Ovary (tissue), 7 donors: ENCODE measurements at regions not wholly inside any gene's neighbourhood (a gene's known extent, or its start where the extent isn't known, plus 50 kb on each side); places are given as distances from the start of the nearest gene placed in this dataset.
"Not testable (repeated sequence)": the region's sequence is repeated elsewhere in the genome, so short reads cannot be mapped to it uniquely, and the experiment has no call there.

Experiments used
- DNase-seq, 5 donors: peaks; one replicate each; pipeline ENCODE4 v3.0.0-alpha.2; 2019 to 2020
- H3K27ac ChIP-seq, 2 donors: fragments of 200-600 bp; one replicate each; pipeline versions ENCODE4 v1.5.1 to v1.8.0; 2019 to 2022
- H3K27me3 ChIP-seq: fragments of 200-600 bp; one replicate; pipeline ENCODE4 v1.8.0; 2022
- H3K36me3 ChIP-seq: fragments of 200-600 bp; sonication (generic); one replicate; pipeline ENCODE4 v1.5.1; 2019
- H3K4me1 ChIP-seq: one replicate; pipeline ENCODE4 v1.8.1; 2013; ENCODE audit warnings: mild to moderate bottlenecking, moderate library complexity; ENCODE audit not compliant: insufficient read depth
- H3K4me3 ChIP-seq: fragments of 200-600 bp; sonication (generic); one replicate; pipeline ENCODE4 v1.5.1; 2017
- H3K9me3 ChIP-seq, 2 donors: fragments of 200-600 bp in 1 of 2; sonication (generic) in 1 of 2; one replicate each; pipeline versions ENCODE4 v1.5.1 to v1.8.1; 2013 to 2019; ENCODE audit warnings: mild to moderate bottlenecking in 1 of 2, moderate library complexity in 1 of 2
- WGBS, 3 donors: extraction: QIAGEN DNeasy Blood & Tissue Kit in 1 of 3; methylation state at CpG; one replicate each; pipeline versions ENCODE4 v1.1.5 to v1.1.7; 2013 to 2017; 5-methylcytosine and 5-hydroxymethylcytosine counted together
- intact Hi-C, 4 donors: fragments of 100-400 bp; cut with DNase I; formaldehyde crosslinking; loops; one replicate each; pipeline versions ENCODE4 v1.11.0 to v1.15.1; 2022 to 2023
- donor health status: DM: no; HTN: no; CAD: no; lungs with moderate emphysema.
- donor health status: DM: no; HTN: no; CAD: no.
- donor health status: Bipolar disorder and iron deficiency.
- donor health status: DM: no; HTN: no; CAD: no.
- donor health status: DM: yes; HTN: yes; CAD: no.

DNA sequence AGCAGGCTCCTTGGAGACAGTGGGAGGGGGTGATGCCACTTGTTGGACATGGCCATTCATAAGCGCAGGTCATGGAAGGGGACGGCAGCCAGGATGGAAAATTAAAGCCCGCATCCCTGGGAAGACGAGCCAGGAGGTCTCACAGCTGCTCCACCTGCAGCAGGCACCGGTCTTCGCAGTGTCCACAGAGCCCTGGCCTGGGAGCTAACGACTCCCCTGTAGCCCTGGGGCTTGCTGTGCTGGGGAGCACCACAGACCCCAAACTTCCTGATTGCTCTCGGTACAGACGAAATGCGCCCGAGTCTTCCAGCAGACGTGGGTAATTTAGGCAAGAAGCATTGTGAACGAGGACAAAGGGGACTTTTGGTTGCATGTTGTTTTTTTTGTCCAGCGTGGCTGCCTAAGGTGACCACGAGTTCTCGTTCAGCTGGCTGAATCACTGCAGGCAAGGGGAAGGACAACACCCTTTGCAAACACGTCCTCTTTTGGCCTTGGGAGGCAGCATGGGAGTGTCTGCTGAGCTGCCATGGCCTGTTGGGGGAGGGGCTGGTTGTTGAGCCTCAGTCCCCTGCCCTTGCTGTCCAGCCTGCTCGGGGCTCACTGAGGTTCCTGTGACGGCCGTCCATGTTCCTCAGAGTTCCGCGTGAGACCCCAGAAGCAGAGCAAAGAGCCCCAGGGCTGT lies 4485.8 kb upstream of the TPTE start:
- H3K27ac ChIP-seq, DNase-seq, H3K4me1 ChIP-seq, H3K27me3 ChIP-seq, H3K4me3 ChIP-seq, H3K36me3 ChIP-seq, intact Hi-C loops, H3K9me3 ChIP-seq: not testable (repeated sequence)
- no CpG with 5 or more reads among the region's 22 CpGs for WGBS, 3 donors

- DNase-seq, H3K36me3 ChIP-seq, H3K9me3 ChIP-seq, H3K27ac ChIP-seq, intact Hi-C loops, H3K27me3 ChIP-seq, H3K4me1 ChIP-seq, H3K4me3 ChIP-seq: not testable (repeated sequence)
- WGBS, 3 donors = no CpG with 5 or more reads among the region's 8 CpGs
Observed at GRCh38 chr21:6039224-6039623, 4482.2 kb upstream of the TPTE start.

DNA sequence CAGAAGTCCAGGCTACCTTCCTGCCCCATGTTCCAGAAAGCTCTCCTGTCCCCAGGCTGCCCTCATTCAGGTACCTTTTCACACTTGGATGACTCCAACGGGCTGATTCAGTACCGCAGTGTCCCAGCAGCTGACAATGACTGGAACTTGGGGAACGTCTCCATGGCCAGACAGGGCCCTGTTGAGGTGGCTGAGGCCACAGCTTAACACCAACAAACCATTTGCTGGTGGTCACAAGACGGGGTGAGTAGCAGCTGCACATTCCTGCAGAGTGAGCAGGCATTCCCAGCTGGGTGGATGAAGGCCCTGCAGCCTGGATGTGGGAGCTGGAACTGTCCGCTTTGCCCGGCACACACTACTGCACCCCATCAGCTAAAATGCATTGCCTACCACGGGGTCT lies 4481.3 kb upstream of the TPTE start:
- H3K27ac ChIP-seq, H3K4me3 ChIP-seq, DNase-seq, H3K27me3 ChIP-seq, H3K4me1 ChIP-seq, intact Hi-C loops, H3K36me3 ChIP-seq, H3K9me3 ChIP-seq: not testable (repeated sequence)
- no CpG with 5 or more reads among the region's 7 CpGs for WGBS, 3 donors

DNA sequence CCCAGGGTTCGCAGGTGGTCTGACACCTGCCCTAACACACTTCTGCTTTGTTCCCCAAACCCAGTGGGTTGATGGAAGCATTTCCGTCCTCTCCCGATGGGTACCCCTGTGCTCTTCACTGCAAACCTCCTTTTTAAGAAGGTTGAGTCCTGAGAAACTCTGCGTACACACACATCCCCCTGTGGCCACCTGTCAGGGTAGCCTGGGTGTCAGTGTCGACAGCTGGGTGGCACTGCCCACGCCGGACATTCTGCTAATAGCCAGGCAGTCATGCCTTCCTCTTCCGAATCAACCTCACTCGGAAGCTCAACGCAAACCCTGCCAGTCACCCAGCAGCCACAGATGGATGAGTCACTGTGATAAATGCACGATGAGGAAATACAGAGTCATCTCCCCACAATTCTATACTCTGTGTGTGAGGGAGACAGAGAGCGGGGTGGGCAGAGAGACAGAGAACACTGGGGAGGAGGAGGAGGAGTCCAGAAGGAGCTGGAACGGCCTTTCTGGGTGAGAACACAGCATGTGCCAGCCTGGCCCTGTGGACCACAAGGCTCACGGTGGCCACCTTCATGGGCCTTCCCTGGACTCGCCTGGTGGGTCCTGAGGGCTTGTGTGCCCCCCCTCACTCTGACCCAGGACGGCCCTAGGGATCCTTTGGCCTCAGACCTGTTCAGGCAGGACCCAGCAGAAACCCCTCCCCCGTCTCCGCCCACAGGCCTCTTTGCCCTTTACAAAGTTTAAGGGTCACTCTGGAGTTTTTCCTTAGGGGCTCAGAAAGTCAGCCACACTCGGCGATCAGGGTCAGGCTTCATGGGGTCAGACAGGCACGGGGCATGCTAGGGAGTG lies 4477.7 kb upstream of the TPTE start:
- WGBS, 3 donors = no CpG with 5 or more reads among the region's 21 CpGs
- H3K4me3 ChIP-seq, H3K27me3 ChIP-seq, H3K9me3 ChIP-seq, H3K36me3 ChIP-seq, H3K4me1 ChIP-seq, H3K27ac ChIP-seq, intact Hi-C loops, DNase-seq: not testable (repeated sequence)

GRCh38 chr21:6044695-6045094 lies 4476.7 kb upstream of the TPTE start:
- H3K4me1 ChIP-seq, H3K27me3 ChIP-seq, DNase-seq, H3K4me3 ChIP-seq, H3K9me3 ChIP-seq, intact Hi-C loops, H3K36me3 ChIP-seq, H3K27ac ChIP-seq: not testable (repeated sequence)
- WGBS, 3 donors = no CpG with 5 or more reads among the region's 13 CpGs

- H3K27me3 ChIP-seq, DNase-seq, H3K27ac ChIP-seq, H3K36me3 ChIP-seq, H3K4me3 ChIP-seq, H3K9me3 ChIP-seq, intact Hi-C loops, H3K4me1 ChIP-seq: not testable (repeated sequence)
- no CpG with 5 or more reads among the region's 17 CpGs for WGBS, 3 donors
Observed at GRCh38 chr21:6049930-6050329, 4471.5 kb upstream of the TPTE start.

DNA sequence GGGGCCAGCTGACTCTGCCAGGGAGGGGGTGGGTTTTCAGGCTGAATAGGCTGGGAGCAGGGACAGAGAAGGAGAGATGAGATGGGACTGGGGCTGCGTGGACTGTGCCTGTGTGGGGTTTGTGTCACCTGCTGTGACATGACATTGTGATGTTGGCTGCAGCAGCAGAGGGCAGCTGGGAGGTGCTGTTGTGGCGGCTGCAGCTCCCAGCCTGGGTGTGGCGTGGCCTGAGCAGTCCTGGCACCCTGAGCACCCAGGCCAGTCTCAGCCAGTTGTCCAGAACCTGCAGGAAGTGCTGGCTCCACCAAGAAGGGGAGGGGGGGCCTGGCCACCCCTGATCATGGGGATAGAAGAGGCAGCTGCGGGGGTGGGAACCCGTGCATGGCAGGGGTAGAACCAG lies 4469.3 kb upstream of the TPTE start:
- H3K27ac ChIP-seq, H3K27me3 ChIP-seq, DNase-seq, intact Hi-C loops, H3K4me1 ChIP-seq, H3K9me3 ChIP-seq, H3K36me3 ChIP-seq, H3K4me3 ChIP-seq: not testable (repeated sequence)
- WGBS, 3 donors = no CpG with 5 or more reads among the region's 5 CpGs

DNA sequence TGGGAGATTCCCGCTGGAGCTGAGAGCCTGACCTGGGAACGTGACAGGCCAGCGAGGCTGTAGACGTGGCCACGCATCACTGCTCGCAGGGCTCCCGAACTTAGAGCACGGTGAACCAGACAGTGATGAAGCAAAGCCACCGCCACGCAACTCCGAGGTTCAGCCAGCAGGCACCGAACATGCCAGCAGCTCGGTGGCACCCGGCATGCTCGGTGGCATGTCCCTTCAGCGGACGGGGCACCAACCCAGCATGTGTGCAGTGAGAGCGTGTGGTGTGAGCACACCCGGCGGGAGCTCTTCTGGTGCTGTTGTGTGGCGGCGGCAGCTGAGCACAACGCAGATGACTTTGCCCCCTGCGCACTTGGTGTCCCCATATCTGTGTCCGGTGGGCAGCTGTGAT lies 4468.2 kb upstream of the TPTE start:
- H3K27ac ChIP-seq, H3K36me3 ChIP-seq, H3K27me3 ChIP-seq, H3K4me3 ChIP-seq, DNase-seq, H3K9me3 ChIP-seq, intact Hi-C loops, H3K4me1 ChIP-seq: not testable (repeated sequence)
- no CpG with 5 or more reads among the region's 25 CpGs for WGBS, 3 donors

DNA sequence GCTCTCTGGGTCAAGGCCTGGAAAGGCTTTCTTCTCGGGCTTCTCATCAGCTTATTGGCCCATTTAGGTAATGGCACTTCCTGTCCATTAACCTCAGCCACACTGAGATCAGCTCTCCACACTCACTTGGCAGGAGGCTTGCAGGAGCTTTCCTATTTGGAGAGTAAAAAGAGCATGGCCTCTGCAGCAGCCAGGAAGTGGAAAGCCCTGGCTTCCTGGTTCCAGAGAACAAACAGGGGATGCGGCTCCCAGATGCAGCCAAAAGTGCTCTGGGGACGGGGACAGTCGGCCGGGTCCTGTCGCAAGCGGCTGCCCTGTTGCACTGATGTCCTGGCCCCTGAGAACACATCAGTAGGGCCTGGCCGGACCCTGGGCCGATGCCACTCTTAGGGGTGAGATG lies 4462.4 kb upstream of the TPTE start:
- H3K4me1 ChIP-seq, DNase-seq, H3K36me3 ChIP-seq, intact Hi-C loops, H3K27ac ChIP-seq, H3K4me3 ChIP-seq, H3K9me3 ChIP-seq, H3K27me3 ChIP-seq: not testable (repeated sequence)
- no CpG with 5 or more reads among the region's 9 CpGs for WGBS, 3 donors

DNA sequence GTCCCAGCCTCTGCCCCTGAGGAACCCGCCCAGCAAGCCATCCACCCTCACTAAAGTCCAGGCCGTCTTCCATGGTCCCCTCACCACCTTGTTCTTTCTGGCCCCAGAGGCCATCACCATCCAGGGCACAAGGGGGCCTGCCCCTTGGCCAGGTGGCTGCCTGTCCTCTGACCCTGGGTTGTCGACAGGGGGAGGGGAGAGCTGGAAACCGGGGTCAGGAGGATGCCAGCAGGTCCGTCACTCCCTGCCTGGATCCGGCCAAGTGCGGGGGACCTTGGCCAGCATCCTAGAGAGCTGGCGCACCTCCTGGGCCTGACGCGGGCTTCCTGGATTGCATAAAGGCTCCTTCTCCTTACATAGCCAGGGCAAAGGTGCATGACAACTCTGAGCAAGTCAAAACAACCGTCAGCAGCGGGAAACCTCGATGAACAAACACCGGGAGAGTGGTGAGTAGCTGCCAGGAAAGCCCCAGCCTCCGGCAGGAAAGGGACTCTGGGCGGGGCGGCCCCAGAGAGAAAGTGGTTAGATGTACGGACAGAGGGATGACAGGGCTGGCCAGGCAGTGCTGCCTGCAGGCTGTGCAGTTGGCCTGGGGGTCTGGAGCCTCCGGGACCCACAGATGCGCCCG lies 4461.2 kb upstream of the TPTE start:
- DNase-seq, H3K9me3 ChIP-seq, H3K36me3 ChIP-seq, H3K4me3 ChIP-seq, H3K27me3 ChIP-seq, H3K27ac ChIP-seq, H3K4me1 ChIP-seq, intact Hi-C loops: not testable (repeated sequence)
- WGBS, 3 donors = no CpG with 5 or more reads among the region's 21 CpGs

GRCh38 chr21:6066320-6066985 lies 4454.9 kb upstream of the TPTE start:
- H3K36me3 ChIP-seq, H3K4me3 ChIP-seq, H3K9me3 ChIP-seq, DNase-seq, intact Hi-C loops, H3K27ac ChIP-seq, H3K4me1 ChIP-seq, H3K27me3 ChIP-seq: not testable (repeated sequence)
- no CpG with 5 or more reads among the region's 17 CpGs for WGBS, 3 donors
